ENCODE measurements at regions not wholly inside any gene's neighbourhood (a gene's known extent, or its start where the extent isn't known, plus 50 kb on each side); places are given as distances from the start of the nearest gene placed in this dataset.
"Not testable (repeated sequence)": the region's sequence is repeated elsewhere in the genome, so short reads cannot be mapped to it uniquely, and the experiment has no call there.

- DNase-seq (ENCODE audit: insufficient read length, low spot score) (no peak), FAIRE-seq (no peak)
These were observed 374.8 kb upstream of the FAT1 start for GRCh38 chr4:187098429-187098828.

DNA sequence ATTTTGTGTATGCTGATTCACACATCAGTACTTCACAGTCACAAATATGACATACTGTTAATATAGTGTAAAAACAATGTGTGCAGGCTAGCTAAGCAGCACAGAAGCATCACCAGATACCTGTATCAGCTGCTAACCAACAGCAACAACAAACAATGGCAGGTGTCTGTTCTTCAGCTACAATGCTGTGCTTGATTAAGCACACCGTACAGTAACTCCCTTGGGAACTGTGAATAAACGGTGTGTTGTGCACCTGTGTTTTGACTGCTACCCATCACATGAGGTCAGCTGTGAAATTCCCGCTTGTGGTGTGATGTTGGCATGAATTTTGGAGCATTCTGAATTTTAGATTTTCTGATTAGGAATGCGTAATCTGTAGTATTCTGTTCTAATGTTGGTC lies 379.7 kb upstream of the FAT1 start:
- no peak for FAIRE-seq
- DNase-seq (ENCODE audit: insufficient read length, low spot score): no peak

DNA sequence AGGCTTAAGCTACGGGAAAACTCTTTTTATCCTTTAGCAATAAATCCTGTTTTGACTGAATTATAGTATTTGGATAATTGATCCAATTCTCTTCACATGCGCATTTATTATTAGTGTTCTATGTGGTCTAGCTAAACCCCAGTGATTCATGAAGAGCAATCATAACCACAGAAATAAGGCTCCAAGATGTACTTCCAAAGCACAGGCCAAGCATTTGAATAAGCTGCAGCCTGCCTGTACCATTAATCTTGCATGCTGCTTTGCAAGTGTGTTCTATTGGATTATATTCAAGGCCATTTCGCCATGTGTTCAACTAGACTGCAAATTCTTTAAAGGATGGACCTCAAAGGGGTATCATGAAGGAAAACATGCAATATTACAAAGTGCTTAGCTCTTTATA lies 385.2 kb upstream of the FAT1 start:
- FAIRE-seq (no peak), DNase-seq (ENCODE audit: insufficient read length, low spot score) (no peak)

DNA sequence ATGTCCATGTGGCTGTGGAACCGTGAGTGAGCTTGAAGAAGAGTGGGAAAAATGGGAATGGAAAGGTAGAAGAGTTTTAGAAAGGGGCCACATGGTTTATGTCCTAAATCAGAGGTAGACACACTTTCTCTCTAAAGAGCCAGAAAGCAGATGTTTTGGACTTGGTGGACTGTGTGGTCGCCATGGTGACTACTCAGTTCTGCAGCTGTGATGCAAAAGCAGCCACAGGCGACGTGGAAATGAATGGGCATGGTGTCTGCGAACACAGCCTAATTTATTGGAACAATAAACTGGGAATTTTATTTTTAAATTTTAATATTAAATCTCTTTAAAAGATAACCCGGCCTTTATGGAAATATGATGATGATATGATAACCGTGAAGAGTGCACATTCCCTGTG lies 386.0 kb upstream of the FAT1 start:
- FAIRE-seq (no peak), DNase-seq (ENCODE audit: insufficient read length, low spot score) (no peak)

DNA sequence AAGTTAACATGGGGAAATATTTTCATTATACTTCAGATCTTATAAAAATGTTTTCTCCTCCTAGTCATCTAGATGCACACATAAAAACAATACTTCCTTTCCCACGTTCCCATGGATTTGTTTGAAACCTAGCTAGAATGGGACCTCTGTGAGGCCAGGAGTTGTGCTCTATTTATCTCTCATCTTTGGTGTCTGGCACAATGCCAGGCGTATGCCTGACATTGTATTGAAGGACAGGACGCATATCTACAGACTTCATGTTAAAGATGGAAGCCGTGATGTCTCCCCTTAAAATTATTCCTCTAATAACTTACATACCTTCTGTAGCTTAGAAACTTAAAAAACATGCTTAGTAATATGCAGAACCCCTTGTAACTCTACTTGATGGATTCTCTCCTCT lies 394.5 kb upstream of the FAT1 start:
- DNase-seq (ENCODE audit: insufficient read length, low spot score) (no peak), FAIRE-seq (no peak)

DNA sequence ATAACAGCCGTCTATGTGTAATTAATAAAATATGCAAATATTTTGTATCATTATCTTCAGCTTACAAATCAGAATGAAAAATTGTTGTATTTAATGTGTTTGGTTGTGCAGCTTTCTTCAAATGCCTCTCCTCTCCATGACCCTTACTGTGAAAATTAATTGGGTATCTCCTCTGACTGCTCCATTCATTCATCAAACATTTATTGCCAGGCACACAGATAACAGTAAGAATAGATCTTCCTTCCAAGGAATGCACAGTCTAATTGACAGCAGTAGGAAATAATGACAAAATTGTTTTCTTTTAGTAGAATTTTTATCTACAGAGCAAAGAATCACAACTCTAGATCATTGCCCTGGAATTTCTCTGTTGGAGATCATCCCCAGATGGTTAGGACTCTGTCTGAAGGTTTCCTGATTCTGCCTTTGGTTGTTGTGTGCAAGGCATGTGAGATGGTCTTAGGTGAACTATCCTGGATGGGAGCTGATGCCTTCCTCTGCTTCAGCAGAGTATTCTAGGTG lies 395.0 kb upstream of the FAT1 start:
- DNase-seq (ENCODE audit: insufficient read length, low spot score): no peak
- FAIRE-seq: no peak

DNA sequence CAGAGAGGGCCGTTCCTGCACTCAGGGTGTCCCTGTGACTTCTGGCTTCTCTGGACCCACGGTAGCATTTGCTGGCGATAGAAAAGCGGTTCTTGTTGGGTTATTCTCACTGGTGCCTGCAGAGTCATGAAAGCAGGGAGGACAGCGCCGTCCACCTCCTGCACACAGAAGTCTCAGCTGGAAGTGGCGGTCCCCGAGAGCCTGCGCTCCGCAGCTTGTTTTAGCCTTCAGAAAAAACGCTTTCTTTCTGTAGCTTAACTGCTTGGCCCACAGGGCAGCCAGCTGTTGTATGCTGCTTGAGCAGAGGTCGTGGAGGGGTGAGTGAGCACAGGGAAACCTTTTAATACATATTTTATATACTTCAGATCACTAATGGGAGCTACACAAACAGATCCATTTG lies 400.7 kb upstream of the FAT1 start:
- FAIRE-seq (no peak), DNase-seq (ENCODE audit: insufficient read length, low spot score) (no peak)

DNA sequence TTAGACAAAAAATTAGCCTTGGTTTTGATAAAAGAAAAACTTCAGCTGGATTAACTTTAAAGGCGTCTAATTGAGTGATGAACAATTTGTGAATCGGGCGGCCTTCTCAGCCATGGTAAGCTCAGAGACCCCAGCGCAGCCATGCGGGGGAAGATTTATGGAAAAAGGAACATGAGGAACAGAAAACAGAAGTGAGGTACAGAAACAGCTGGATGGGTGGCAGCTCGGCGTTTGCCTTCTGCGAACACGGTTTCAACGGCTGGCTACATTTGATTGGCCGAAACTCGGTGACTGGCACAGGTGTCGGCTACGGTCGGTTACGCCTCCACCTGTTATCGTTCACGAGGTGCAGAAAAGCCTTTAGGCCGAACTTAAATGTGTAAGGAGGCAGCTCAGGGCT lies 401.4 kb upstream of the FAT1 start:
- FAIRE-seq (no peak), DNase-seq (ENCODE audit: insufficient read length, low spot score) (no peak)

DNA sequence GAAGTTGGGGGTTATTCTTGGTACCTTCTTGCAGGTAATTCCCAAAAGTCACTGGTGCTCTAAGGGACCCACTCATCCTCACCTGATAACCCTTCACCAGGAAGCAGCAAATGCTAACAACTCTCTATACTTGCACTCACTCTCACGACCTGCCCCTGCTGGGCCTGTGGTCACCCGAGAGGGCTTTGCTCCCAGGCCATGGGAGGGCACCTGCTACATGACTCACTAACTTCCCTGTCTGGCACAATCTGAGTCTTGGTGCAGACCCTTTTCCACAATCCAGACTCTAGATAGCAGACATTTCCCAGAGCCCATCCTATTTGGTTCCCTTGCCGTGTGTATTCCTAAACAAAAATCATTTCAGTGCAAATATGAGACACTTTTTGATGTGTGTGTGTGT lies 403.8 kb upstream of the FAT1 start:
- DNase-seq (ENCODE audit: insufficient read length, low spot score): peak; percentile 24
- peak; percentile 76 for FAIRE-seq

- peak; percentile 94 for FAIRE-seq
These were observed 404.6 kb upstream of the FAT1 start for GRCh38 chr4:187128222-187128621.

GRCh38 chr4:187128976-187129375 lies 405.3 kb upstream of the FAT1 start:
- peak; percentile 52 for DNase-seq (ENCODE audit: insufficient read length, low spot score)
- FAIRE-seq: no peak

More at GRCh38 chr4:187128222-187128621, 404.6 kb upstream of the FAT1 start:
- DNase-seq (ENCODE audit: insufficient read length, low spot score): peak; percentile 70

DNA sequence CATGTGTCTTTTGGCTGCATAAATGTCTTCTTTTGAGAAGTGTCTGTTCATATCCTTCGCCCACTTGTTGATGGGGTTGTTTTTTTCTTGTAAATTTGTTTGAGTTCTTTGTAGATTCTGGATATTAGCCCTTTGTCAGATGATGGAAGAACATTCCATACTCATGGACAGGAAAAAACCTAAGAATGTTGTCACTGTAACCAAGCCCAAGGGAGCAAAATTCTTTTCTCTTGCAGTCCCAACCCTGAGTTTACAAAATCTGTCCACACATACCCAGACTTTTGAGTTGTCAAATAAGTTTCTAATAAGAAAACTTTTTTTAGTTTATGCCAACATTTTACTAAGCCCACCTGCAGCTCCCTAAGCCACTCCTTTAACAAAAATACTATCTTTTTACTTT lies 408.2 kb upstream of the FAT1 start:
- FAIRE-seq; DNase-seq (ENCODE audit: insufficient read length, low spot score): not testable (repeated sequence)

GRCh38 chr4:187135878-187136277 lies 412.2 kb upstream of the FAT1 start:
- FAIRE-seq (no peak), DNase-seq (ENCODE audit: insufficient read length, low spot score) (no peak)

- FAIRE-seq (no peak), DNase-seq (ENCODE audit: insufficient read length, low spot score) (no peak)
These were observed 415.5 kb upstream of the FAT1 start for GRCh38 chr4:187139141-187139540.

DNA sequence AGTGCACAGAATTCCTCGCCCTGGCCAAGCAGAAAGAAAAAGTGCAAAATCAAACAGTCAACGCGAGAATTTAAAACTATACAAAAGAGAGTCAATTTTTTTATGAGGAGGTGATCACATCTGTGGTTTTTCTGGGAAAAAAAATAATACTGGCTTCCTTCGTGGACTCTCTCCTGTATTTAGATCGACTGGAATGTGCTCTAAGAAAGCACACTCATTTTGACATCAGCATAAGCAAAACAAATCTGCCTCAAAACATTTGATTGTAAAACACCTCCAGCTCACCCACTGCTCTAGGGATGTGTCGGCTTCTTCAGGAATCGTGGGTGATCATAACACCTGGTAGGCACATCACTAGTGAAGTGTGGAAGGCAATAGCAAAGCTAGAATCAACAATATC lies 417.4 kb upstream of the FAT1 start:
- DNase-seq (ENCODE audit: insufficient read length, low spot score) (no peak), FAIRE-seq (no peak)

DNA sequence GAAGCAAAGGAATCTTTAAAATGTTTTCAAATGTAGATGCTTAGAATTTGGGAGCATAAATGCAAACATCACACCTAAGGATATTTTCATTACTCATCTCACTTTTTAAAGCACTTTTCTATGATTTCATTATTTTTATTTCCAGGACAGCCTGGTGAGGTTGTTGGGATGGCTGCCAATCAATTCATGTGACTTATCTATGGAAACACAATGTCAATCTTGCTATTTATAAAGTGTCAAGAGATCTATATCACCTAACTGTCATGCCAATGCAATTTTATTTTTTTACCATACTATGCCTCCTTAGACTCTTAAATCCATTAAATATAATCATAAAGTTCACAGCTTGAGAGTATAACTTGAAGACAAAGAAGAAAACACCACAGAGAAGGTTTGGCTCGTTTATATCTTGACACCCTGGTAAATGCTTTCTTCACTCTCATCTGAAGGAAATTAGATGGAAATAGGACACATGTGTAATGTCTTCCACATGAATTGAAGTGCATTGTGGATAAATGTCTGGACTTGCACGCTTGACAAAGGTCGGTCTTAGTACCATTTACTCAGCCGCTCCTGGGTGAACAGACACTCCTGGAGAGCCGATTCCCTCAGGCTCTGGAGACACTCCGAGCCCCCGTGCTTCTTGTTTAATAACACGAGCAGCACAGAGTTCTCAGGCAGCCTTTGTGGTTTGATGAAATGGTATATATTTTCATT lies 425.7 kb upstream of the FAT1 start:
- no peak for FAIRE-seq
- DNase-seq (ENCODE audit: insufficient read length, low spot score): no peak

GRCh38 chr4:187157380-187157958 lies 433.8 kb upstream of the FAT1 start:
- DNase-seq (ENCODE audit: insufficient read length, low spot score): no peak
- no peak for FAIRE-seq

DNA sequence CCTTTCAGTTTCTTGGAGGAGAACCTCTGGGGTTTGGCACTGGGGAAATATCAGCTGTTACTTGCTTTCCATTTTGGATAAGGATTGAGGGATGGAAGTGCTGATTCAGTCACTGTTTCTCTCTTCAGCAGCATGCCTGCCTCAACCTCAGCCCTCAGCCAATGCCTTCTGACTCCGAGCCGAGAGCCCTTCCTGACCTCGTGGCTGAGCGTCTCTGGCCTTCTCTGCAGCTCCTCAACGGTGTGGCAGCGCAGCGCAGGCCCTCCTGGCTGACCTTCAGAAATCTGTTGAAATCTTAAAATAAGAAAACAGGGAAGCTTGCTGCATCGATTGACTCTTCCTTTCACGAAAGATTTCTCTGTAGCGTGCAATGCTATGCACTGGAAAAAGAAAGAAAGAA lies 434.3 kb upstream of the FAT1 start:
- DNase-seq (ENCODE audit: insufficient read length, low spot score) (no peak), FAIRE-seq (no peak)

DNA sequence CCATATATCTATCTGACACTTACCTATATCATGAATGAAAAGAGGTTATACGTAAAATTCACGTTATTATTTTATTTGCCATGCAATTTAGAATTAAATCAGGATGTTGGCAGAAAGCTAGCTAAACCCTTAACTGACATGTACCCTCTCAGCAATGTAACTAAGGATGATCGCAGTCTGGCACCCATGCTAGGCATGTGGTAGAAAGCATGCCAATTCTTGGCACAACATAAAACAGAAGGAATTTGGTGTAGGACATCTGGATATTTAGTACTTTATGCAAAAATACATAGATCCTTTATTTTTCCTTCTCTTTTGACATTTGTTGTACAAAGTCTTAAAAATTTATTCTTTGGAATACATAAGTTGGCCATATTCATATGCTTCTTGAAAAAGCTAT lies 436.8 kb upstream of the FAT1 start:
- FAIRE-seq (no peak), DNase-seq (ENCODE audit: insufficient read length, low spot score) (no peak)

DNA sequence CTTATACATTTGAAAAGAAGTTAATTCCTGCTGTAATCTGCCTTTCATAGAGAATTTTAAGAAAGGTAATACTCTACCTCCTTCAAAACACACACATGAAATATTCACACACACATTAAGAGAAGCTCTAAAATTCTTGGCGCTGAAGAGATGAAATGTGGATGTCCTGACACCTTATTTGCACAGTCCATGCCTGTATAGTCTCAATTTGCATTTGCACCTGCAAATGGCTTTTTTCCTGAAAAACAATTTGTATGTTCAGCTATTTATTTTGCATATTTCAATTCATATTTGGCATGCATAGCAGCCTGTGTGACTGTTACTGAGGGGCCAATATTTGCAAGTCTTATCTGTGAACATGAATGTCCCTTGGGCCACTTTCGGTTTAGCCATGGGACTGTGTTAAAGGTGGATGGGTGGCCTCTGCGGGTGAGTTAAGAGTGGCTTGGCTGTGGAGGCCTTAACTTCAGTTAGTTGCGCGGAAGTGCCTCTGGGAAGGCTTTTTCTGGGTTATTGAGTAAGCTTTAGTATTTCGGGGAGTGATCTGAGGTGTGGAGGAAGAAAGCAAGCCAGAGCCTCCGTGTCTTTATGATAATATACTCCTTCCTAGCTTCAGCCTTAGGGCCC lies 443.3 kb upstream of the FAT1 start:
- DNase-seq (ENCODE audit: insufficient read length, low spot score): no peak
- FAIRE-seq: no peak

GRCh38 chr4:187171706-187172339 lies 448.2 kb upstream of the FAT1 start:
- no peak for DNase-seq (ENCODE audit: insufficient read length, low spot score)
- FAIRE-seq: no peak

DNA sequence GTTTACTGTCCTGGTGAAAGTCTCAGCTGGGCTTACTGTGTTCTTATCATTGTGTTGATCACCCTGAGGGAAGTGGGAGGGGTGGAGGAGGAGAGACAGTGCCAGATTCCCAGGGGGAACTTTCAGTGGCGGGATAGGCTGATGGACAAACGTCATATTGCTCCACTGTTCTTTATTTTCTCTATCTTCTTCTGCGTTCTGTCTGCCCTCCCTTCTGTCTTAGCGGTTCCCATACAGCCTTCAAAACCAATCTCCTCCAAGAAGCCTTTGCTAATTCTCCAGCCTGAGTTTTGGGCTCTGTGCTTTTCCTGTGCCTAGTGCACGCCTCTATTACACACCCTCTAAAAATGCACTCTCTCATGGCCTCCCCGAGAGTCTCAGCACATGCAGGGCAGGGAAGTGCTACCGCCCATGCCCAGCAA lies 448.7 kb upstream of the FAT1 start:
- no peak for FAIRE-seq
- DNase-seq (ENCODE audit: insufficient read length, low spot score): no peak

All from HTR-8/SVneo (cell line).